GM19035 (cell line): ENCODE measurements at regions not wholly inside any gene's neighbourhood (a gene's known extent, or its start where the extent isn't known, plus 50 kb on each side); places are given as distances from the start of the nearest gene placed in this dataset.

ENCODE experiments used
- ATAC-seq: cut with Tn5 transposase; IDR thresholded peaks from one replicate; pipeline ENCODE4 v1.9.1; 2021; ENCODE audit not compliant: unreplicated experiment

DNA sequence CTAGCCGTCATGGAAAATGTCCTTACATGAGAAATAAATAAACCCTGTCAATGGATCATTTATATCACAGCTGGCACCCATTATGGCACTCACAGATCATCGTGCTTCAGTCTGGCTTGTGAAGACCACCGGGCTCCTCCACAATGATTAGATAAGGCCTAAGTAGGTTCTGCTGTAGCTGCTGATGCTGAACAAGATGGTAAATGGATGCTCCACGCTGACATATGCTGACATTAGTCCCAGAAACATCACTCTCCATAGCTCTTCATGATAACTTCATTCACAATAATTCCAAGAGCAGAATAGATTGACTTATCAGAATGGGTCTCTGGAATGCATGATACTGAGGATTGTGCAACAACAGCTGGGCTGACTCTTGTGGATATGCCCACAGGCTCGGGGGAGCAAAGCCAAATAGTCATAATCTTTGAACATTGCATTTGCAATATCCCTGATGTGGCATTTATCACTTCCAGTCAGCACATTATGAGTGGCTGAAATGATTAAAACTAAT is 63.8 kb upstream of the RXFP2 start:
- ATAC-seq = no peak

DNA sequence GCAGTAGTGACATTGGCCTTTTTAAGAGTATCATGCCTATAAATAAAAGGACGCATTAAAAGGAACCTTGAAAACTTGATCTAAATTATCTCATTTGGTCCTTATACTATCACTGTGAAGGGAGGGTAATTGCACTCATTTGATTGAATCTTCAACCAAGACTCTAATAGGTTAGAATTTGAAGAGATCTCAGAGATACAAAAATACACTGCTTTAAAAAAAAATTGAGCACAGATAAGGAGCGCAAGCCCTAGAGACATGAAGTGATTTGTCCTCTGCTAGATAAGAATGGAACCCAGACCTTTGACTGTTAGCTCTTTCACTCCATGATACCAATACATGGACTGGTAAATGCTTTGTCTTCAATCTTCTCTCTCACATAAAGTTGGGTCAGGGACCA is 58.2 kb upstream of the RXFP2 start:
- ATAC-seq = no peak

DNA sequence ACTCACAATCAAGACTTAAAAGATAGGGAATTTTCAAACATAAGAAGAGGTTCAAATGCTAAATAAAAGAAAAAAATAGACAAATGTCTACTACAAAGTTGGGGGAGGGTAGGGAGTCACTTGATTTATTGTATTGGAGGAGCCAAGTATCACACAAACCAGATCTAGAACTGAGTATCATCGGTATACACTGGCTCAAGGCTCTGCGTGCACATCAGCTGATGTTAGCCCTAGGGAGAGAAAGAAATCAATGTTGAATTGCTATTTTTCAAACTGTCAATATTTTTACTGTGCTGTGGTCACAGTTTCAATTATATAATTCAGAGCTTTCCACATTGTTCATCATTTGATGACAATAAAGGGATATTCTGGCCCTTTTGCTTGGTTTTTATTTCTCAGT is 54.9 kb upstream of the RXFP2 start:
- no peak for ATAC-seq

DNA sequence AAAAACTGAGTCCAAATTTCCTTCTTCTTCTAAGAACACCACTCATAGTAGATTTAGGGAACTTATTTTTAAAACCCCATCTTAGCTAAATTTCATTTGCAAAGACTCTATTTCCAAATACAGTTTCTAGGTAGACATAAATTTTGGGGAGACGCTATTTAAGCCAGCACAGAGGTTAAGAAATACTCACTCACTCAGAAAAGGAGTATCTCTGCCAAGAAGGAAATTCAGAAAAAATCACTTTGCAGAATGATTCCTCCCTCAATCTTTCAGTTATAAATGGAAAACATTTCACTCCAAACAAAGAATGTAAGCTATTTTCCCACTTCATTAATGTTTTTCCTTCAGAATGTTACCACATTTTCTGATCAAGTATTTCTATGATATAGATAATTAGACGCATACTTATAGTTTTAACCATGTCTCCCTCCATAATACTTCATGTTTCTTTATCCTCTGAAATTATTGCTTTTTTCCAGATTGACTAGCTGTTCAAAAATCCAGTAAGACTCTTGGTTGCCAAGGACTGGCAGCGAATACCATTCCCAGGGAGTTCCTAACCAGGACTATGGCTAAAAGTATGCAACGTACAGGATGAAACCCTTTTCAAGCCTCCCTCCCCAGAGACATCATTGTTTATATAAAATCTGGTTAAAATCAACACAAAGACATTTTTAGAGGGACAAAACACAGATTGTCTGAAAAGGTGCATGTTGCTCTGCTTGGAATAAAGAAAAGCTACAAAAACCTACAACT is 52.5 kb upstream of the RXFP2 start:
- ATAC-seq = no peak
